Panc1 (cell line): ENCODE measurements at regions not wholly inside any gene's neighbourhood (a gene's known extent, or its start where the extent isn't known, plus 50 kb on each side); places are given as distances from the start of the nearest gene placed in this dataset.

Experiments
- ATAC-seq: fragments of 200-7000 bp; cut with Tn5 transposase; 2 replicates; pipeline ENCODE4 v1.9.1; 2020; ENCODE audit warnings: mild to moderate bottlenecking, moderate library complexity
- BruUV-seq: library from RNA; stranded (reverse); fragments of 400-500 nt; replicated peaks from 2 replicates; lab custom pipeline; 2021; lab: Mats Ljungman, UMichigan
- CTCF ChIA-PET: fragments of 300-600 bp; sonication (Branson Sonifier 250); formaldehyde crosslinking; loops from one replicate; lab custom pipeline; 2022; ENCODE audit warnings: antibody characterized with exemption; lab: Charles Lee
- POLR2A ChIA-PET: fragments of 300-600 bp; sonication (Branson Sonifier 250); formaldehyde crosslinking; loops from one replicate; lab custom pipeline; 2022; ENCODE audit warnings: antibody characterized with exemption; lab: Charles Lee
- DNase-seq: peaks from one replicate; pipeline ENCODE4 v3.0.0-alpha.2; 2010; ENCODE audit warnings: low read depth, low spot score
- H3K27ac ChIP-seq: 2 replicates; pipeline ENCODE4 v1.5.1; 2011; ENCODE audit warnings: mild to moderate bottlenecking, low read length, inconsistent platforms
- H3K27me3 ChIP-seq: fragments of 200-500 bp; sonication (Bioruptor generic); 2 replicates; pipeline ENCODE4 v1.6.0; 2014; ENCODE audit warnings: low read length, inconsistent platforms; ENCODE audit not compliant: control insufficient read depth, insufficient read depth
- H3K36me3 ChIP-seq: fragments of 200-500 bp; sonication (Bioruptor generic); 2 replicates; pipeline ENCODE4 v1.5.1; 2014; ENCODE audit warnings: inconsistent platforms, mild to moderate bottlenecking, low read length, moderate library complexity; ENCODE audit not compliant: control insufficient read depth, insufficient read depth
- H3K4me1 ChIP-seq: 2 replicates; pipeline ENCODE4 v1.5.1; 2011; ENCODE audit warnings: inconsistent platforms, mild to moderate bottlenecking, low read length, moderate library complexity; ENCODE audit not compliant: control insufficient read depth, insufficient read depth
- H3K4me3 ChIP-seq, 2 experiments: 2 replicates each; pipeline ENCODE4 v1.5.1; 2011 to 2012; ENCODE audit warnings: low read depth in 2 of 2, low read length in 2 of 2, mild to moderate bottlenecking in 2 of 2, inconsistent platforms in 1 of 2, moderate library complexity in 1 of 2
- H3K9me3 ChIP-seq: fragments of 200-500 bp; sonication (Bioruptor generic); 2 replicates; pipeline ENCODE4 v1.5.1; 2014; ENCODE audit warnings: low read depth, mild to moderate bottlenecking, inconsistent platforms, low read length, moderate library complexity; ENCODE audit not compliant: control insufficient read depth, insufficient read depth
- POLR2AphosphoS5 ChIP-seq: IDR thresholded peaks from 2 replicates; pipeline ENCODE4 v1.6.1; 2012; ENCODE audit warnings: mild to moderate bottlenecking, low read depth, low read length, moderate library complexity
- SIN3A ChIP-seq: IDR thresholded peaks from 2 replicates; pipeline ENCODE4 v1.6.1; 2012; ENCODE audit warnings: low read depth, mild to moderate bottlenecking, low read length, moderate library complexity, borderline replicate concordance; ENCODE audit not compliant: insufficient read depth
- TCF7L2 ChIP-seq: IDR thresholded peaks from 2 replicates; pipeline ENCODE4 v1.6.1; 2011; ENCODE audit warnings: mild to moderate bottlenecking, low read depth, low read length, inconsistent platforms
- in situ Hi-C: cut with HindIII; loops from 2 replicates; pipeline ENCODE4 v1.10.0; 2016; ENCODE audit warnings: low sequenced_read_pairs, low pct_unique_long_range_greater_than_20kb
- intact Hi-C: fragments of 100-400 bp; cut with micrococcal nuclease; formaldehyde crosslinking; loops from one replicate; pipeline ENCODE4 v1.10.0; 2022; ENCODE audit not compliant: unreplicated experiment
- TF ChIP-seq, protein P1 (sequence below): fragments of 450-650 bp; IDR thresholded peaks from 2 replicates; pipeline ENCODE4 v1.5.1; 2017; ENCODE audit warnings: mild to moderate bottlenecking
- TF ChIP-seq, protein P2 (sequence below), 2 experiments: IDR thresholded peaks; 2 replicates each; pipeline ENCODE4 v1.6.1; 2011 to 2012; ENCODE audit warnings: low read depth in 2 of 2, control low read depth in 1 of 2, low read length in 1 of 2, mild to moderate bottlenecking in 1 of 2, moderate library complexity in 1 of 2; ENCODE audit not compliant: insufficient read depth in 1 of 2

GRCh38 chr5:105803431-105803830, 1867.3 kb downstream of the EFNA5 start:
- DNase-seq (no peak), ATAC-seq (no peak)
- ChIA-PET POLR2A (no interaction called here), CTCF (no interaction called here)
- Histone ChIP-seq H3K4me1 (no peaks in the 10 kb centered on the region), H3K27me3 (no peaks in the 10 kb centered on the region), H3K36me3 (no peaks in the 10 kb centered on the region), H3K9me3 (no peaks in the 10 kb centered on the region), H3K4me3 (no peak overlapping the region), H3K27ac (no peak overlapping the region)
- in situ Hi-C loops (no loop called here), intact Hi-C loops (no loop called here)
- BruUV-seq, result no TSS peak
- TF ChIP-seq POLR2AphosphoS5, result no peak
- TF ChIP-seq SIN3A, result no peak
- TF ChIP-seq TCF7L2, result no peak
- TF ChIP-seq, protein P1, sequence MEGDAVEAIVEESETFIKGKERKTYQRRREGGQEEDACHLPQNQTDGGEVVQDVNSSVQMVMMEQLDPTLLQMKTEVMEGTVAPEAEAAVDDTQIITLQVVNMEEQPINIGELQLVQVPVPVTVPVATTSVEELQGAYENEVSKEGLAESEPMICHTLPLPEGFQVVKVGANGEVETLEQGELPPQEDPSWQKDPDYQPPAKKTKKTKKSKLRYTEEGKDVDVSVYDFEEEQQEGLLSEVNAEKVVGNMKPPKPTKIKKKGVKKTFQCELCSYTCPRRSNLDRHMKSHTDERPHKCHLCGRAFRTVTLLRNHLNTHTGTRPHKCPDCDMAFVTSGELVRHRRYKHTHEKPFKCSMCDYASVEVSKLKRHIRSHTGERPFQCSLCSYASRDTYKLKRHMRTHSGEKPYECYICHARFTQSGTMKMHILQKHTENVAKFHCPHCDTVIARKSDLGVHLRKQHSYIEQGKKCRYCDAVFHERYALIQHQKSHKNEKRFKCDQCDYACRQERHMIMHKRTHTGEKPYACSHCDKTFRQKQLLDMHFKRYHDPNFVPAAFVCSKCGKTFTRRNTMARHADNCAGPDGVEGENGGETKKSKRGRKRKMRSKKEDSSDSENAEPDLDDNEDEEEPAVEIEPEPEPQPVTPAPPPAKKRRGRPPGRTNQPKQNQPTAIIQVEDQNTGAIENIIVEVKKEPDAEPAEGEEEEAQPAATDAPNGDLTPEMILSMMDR, result no peak
- TF ChIP-seq, protein P2, sequence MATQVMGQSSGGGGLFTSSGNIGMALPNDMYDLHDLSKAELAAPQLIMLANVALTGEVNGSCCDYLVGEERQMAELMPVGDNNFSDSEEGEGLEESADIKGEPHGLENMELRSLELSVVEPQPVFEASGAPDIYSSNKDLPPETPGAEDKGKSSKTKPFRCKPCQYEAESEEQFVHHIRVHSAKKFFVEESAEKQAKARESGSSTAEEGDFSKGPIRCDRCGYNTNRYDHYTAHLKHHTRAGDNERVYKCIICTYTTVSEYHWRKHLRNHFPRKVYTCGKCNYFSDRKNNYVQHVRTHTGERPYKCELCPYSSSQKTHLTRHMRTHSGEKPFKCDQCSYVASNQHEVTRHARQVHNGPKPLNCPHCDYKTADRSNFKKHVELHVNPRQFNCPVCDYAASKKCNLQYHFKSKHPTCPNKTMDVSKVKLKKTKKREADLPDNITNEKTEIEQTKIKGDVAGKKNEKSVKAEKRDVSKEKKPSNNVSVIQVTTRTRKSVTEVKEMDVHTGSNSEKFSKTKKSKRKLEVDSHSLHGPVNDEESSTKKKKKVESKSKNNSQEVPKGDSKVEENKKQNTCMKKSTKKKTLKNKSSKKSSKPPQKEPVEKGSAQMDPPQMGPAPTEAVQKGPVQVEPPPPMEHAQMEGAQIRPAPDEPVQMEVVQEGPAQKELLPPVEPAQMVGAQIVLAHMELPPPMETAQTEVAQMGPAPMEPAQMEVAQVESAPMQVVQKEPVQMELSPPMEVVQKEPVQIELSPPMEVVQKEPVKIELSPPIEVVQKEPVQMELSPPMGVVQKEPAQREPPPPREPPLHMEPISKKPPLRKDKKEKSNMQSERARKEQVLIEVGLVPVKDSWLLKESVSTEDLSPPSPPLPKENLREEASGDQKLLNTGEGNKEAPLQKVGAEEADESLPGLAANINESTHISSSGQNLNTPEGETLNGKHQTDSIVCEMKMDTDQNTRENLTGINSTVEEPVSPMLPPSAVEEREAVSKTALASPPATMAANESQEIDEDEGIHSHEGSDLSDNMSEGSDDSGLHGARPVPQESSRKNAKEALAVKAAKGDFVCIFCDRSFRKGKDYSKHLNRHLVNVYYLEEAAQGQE (IDR thresholded peaks at IDR 0.05; ENCODE audit: insufficient read depth in 1 of 2, low read depth in 2 of 2, low read length in 1 of 2), result no peak

DNA sequence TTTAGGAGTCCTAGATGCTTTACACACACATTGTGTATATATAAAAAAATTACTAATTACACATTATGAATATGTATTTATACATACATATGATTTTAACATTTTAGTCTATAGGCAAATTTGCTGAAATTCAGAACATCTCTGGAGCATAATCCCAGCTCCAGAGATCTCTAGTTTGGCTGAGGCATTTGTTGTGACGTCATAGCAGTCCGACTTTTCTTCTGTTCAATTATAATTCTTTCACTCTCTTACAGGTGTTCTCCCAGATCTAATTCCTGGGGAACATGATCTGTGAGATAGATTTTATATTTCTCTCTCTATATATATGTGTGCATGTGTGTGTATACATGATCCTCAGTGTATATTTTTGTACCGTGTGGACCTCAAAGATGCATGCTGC, 1876.2 kb downstream of the EFNA5 start:
- H3K4me3 ChIP-seq, result no peak overlapping the region
- in situ Hi-C loops (no loop called here), intact Hi-C loops (no loop called here)
- no peaks in the 10 kb centered on the region for H3K36me3 ChIP-seq
- H3K27ac ChIP-seq, result no peak overlapping the region
- H3K4me1 ChIP-seq, result no peaks in the 10 kb centered on the region
- DNase-seq, result no peak
- no TSS peak for BruUV-seq
- no peaks in the 10 kb centered on the region for H3K9me3 ChIP-seq
- ChIA-PET POLR2A (no interaction called here), CTCF (no interaction called here)
- H3K27me3 ChIP-seq, result no peaks in the 10 kb centered on the region
- TF ChIP-seq POLR2AphosphoS5, result no peak
- TF ChIP-seq, protein P1, result no peak
- TF ChIP-seq TCF7L2, result no peak
- TF ChIP-seq, protein P2 (IDR thresholded peaks at IDR 0.05; ENCODE audit: insufficient read depth in 1 of 2, low read depth in 2 of 2, low read length in 1 of 2), result no peak
- TF ChIP-seq SIN3A, result no peak
- ATAC-seq, result no peak
